ENCODE measurements at regions not wholly inside any gene's neighbourhood (a gene's known extent, or its start where the extent isn't known, plus 50 kb on each side); places are given as distances from the start of the nearest gene placed in this dataset.
"Not testable (repeated sequence)": the region's sequence is repeated elsewhere in the genome, so short reads cannot be mapped to it uniquely, and the experiment has no call there.

GRCh38 chr12:85626001-85626783 is 210.0 kb downstream of the RASSF9 start:
- no peaks in the 10 kb centered on the region for H3K36me3 Mint-ChIP-seq
- DNase-seq (ENCODE audit: low spot score) = no peak
- no peaks in the 10 kb centered on the region for H3K9me3 Mint-ChIP-seq
- no peak overlapping the region for H3K4me3 Mint-ChIP-seq
- H3K4me1 ChIP-seq = peaks cover 4% of the 10 kb centered on the region
- no peaks in the 10 kb centered on the region for H4K20me1 ChIP-seq (ENCODE audit: low read depth)
- H3K27ac Mint-ChIP-seq = no peak overlapping the region
- H3K36me3 ChIP-seq = no peaks in the 10 kb centered on the region
- H3K9me3 ChIP-seq (ENCODE audit: low read depth) = no peaks in the 10 kb centered on the region
- no peak overlapping the region for H3K4me2 ChIP-seq
- H3K27ac ChIP-seq = no peak overlapping the region
- no peak overlapping the region for H3K4me3 ChIP-seq
- no peaks in the 10 kb centered on the region for H3F3A ChIP-seq (ENCODE audit: low read depth)
- H3K9ac ChIP-seq = no peak overlapping the region
- peaks cover 3% of the 10 kb centered on the region for H3K27me3 Mint-ChIP-seq (ENCODE audit: insufficient read depth, low read depth)
- H3K79me2 ChIP-seq (ENCODE audit: low read depth) = no peaks in the 10 kb centered on the region
- H2AFZ ChIP-seq (replicated peaks) = no peak overlapping the region
- H3K27me3 ChIP-seq = no peaks in the 10 kb centered on the region
- H3K4me1 Mint-ChIP-seq = peaks cover 3% of the 10 kb centered on the region
- TF ChIP-seq EZH2phosphoT487 (IDR thresholded peaks at IDR 0.05) (no peak), EZH2 (IDR thresholded peaks at IDR 0.05) (no peak)
- TF ChIP-seq, protein P1, sequence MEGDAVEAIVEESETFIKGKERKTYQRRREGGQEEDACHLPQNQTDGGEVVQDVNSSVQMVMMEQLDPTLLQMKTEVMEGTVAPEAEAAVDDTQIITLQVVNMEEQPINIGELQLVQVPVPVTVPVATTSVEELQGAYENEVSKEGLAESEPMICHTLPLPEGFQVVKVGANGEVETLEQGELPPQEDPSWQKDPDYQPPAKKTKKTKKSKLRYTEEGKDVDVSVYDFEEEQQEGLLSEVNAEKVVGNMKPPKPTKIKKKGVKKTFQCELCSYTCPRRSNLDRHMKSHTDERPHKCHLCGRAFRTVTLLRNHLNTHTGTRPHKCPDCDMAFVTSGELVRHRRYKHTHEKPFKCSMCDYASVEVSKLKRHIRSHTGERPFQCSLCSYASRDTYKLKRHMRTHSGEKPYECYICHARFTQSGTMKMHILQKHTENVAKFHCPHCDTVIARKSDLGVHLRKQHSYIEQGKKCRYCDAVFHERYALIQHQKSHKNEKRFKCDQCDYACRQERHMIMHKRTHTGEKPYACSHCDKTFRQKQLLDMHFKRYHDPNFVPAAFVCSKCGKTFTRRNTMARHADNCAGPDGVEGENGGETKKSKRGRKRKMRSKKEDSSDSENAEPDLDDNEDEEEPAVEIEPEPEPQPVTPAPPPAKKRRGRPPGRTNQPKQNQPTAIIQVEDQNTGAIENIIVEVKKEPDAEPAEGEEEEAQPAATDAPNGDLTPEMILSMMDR (IDR thresholded peaks at IDR 0.05) = no peak

GRCh38 chr12:85626784-85627171 is 209.4 kb downstream of the RASSF9 start:
- Mint-ChIP-seq H3K27ac (no peak overlapping the region), H3K4me1 (no peaks in the 10 kb centered on the region)
- H2AFZ ChIP-seq (replicated peaks) = no peak overlapping the region

DNA sequence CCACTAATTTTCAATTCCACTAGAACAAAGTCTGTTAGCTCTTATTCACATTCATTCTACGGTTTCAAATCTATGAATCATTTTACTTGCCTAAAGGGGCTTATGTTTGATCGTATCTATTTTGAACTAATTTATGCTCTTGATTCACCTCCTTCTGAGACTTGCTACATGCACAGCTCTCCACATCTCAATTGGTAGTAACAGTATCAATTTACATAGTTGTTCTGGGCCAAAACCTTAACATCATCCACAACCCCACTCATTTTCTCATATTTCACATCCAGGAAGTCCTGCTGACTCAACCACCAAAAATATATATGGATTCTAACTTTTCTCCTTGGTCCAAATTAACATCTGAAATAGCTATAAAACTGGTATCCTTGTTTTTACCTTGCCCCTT is 208.6 kb downstream of the RASSF9 start:
- H2AFZ ChIP-seq (replicated peaks) = no peak overlapping the region
- H3F3A ChIP-seq (ENCODE audit: low read depth) = no peaks in the 10 kb centered on the region
- peaks cover 4% of the 10 kb centered on the region for H3K4me1 ChIP-seq
- no peaks in the 10 kb centered on the region for H3K79me2 ChIP-seq (ENCODE audit: low read depth)
- no peaks in the 10 kb centered on the region for H3K36me3 ChIP-seq
- H3K4me2 ChIP-seq = no peak overlapping the region
- no peaks in the 10 kb centered on the region for H4K20me1 ChIP-seq (ENCODE audit: low read depth)
- Mint-ChIP-seq H3K4me3 (no peak overlapping the region), H3K36me3 (no peaks in the 10 kb centered on the region), H3K9me3 (no peaks in the 10 kb centered on the region), H3K27me3 (ENCODE audit: insufficient read depth, low read depth) (peaks cover 3% of the 10 kb centered on the region), H3K27ac (no peak overlapping the region), H3K4me1 (no peaks in the 10 kb centered on the region)
- no peak for TF ChIP-seq EZH2phosphoT487 (IDR thresholded peaks at IDR 0.05)
- no peak for TF ChIP-seq EZH2 (IDR thresholded peaks at IDR 0.05)
- TF ChIP-seq, protein P1 (IDR thresholded peaks at IDR 0.05) = no peak
- no peak for DNase-seq (ENCODE audit: low spot score)
- no peak overlapping the region for H3K27ac ChIP-seq
- H3K27me3 ChIP-seq = no peaks in the 10 kb centered on the region
- no peaks in the 10 kb centered on the region for H3K9me3 ChIP-seq (ENCODE audit: low read depth)
- no peak overlapping the region for H3K4me3 ChIP-seq
- H3K9ac ChIP-seq = no peak overlapping the region

More at GRCh38 chr12:85626784-85627171, 209.4 kb downstream of the RASSF9 start:
- no peak overlapping the region for H3K4me3 Mint-ChIP-seq
- DNase-seq (ENCODE audit: low spot score) = no peak
- H3K9me3 Mint-ChIP-seq = no peaks in the 10 kb centered on the region
- H3K27me3 Mint-ChIP-seq (ENCODE audit: insufficient read depth, low read depth) = peaks cover 3% of the 10 kb centered on the region
- H3K36me3 ChIP-seq = no peaks in the 10 kb centered on the region
- peaks cover 4% of the 10 kb centered on the region for H3K4me1 ChIP-seq
- no peak overlapping the region for H3K9ac ChIP-seq
- no peaks in the 10 kb centered on the region for H3K27me3 ChIP-seq
- no peaks in the 10 kb centered on the region for H4K20me1 ChIP-seq (ENCODE audit: low read depth)
- H3K4me3 ChIP-seq = no peak overlapping the region
- H3K79me2 ChIP-seq (ENCODE audit: low read depth) = no peaks in the 10 kb centered on the region
- H3K9me3 ChIP-seq (ENCODE audit: low read depth) = no peaks in the 10 kb centered on the region
- H3K36me3 Mint-ChIP-seq = no peaks in the 10 kb centered on the region
- no peak for TF ChIP-seq EZH2phosphoT487 (IDR thresholded peaks at IDR 0.05)
- no peak overlapping the region for H3K27ac ChIP-seq
- H3K4me2 ChIP-seq = no peak overlapping the region
- H3F3A ChIP-seq (ENCODE audit: low read depth) = no peaks in the 10 kb centered on the region

- H3K79me2 ChIP-seq (ENCODE audit: low read depth); H3K4me1 ChIP-seq; H2AFZ ChIP-seq (replicated peaks); H3K36me3 Mint-ChIP-seq; H3K4me3 ChIP-seq; H3K36me3 ChIP-seq; H3K4me3 Mint-ChIP-seq; H3K4me1 Mint-ChIP-seq; H3F3A ChIP-seq (ENCODE audit: low read depth); H3K27me3 ChIP-seq; H3K27ac ChIP-seq; H3K9me3 ChIP-seq (ENCODE audit: low read depth); H3K27me3 Mint-ChIP-seq (ENCODE audit: insufficient read depth, low read depth); H3K4me2 ChIP-seq; H3K9me3 Mint-ChIP-seq; H3K27ac Mint-ChIP-seq; DNase-seq (ENCODE audit: low spot score); H4K20me1 ChIP-seq (ENCODE audit: low read depth); H3K9ac ChIP-seq: not testable (repeated sequence)
These were observed 207.6 kb downstream of the RASSF9 start for GRCh38 chr12:85628562-85628961.

All from neural progenitor cell (in vitro differentiated cells).